Spleen (tissue), 11 donors: ENCODE measurements at regions not wholly inside any gene's neighbourhood (a gene's known extent, or its start where the extent isn't known, plus 50 kb on each side); places are given as distances from the start of the nearest gene placed in this dataset.

Experiments used
- DNase-seq: peaks from one replicate; pipeline ENCODE4 v3.0.0-alpha.2; 2020
- H3K27ac ChIP-seq, 8 donors: fragments of 200-600 bp; sonication (generic) in 7 of 8; 1 replicate in 4 of 8; 2 replicates in 4 of 8; pipeline versions ENCODE4 v1.5.0 to v1.8.0; 2016 to 2021; ENCODE audit warnings: inconsistent platforms in 4 of 8, mild to moderate bottlenecking in 4 of 8, moderate library complexity in 1 of 8
- H3K27me3 ChIP-seq, 7 donors: fragments of 200-600 bp; sonication (generic) in 6 of 7; replicated peaks in 1 of 7; 1 replicate in 4 of 7; 2 replicates in 3 of 7; pipeline versions ENCODE4 v1.5.0 to v1.8.0; 2016 to 2021; ENCODE audit warnings: inconsistent platforms in 3 of 7, mild to moderate bottlenecking in 1 of 7
- H3K36me3 ChIP-seq, 6 donors: fragments of 200-600 bp; sonication (generic) in 5 of 6; 1 replicate in 4 of 6; 2 replicates in 2 of 6; pipeline versions ENCODE4 v1.5.0 to v1.8.0; 2016 to 2021; ENCODE audit warnings: inconsistent platforms in 2 of 6
- H3K4me1 ChIP-seq, 6 donors: fragments of 200-600 bp; sonication (generic) in 5 of 6; 1 replicate in 3 of 6; 2 replicates in 3 of 6; pipeline versions ENCODE4 v1.5.0 to v1.8.0; 2016 to 2021; ENCODE audit warnings: inconsistent platforms in 3 of 6
- H3K4me3 ChIP-seq, 8 donors: fragments of 200-600 bp; sonication (generic) in 7 of 8; 1 replicate in 4 of 8; 2 replicates in 4 of 8; pipeline versions ENCODE4 v1.5.0 to v1.8.0; 2016 to 2021; ENCODE audit warnings: inconsistent platforms in 4 of 8, mild to moderate bottlenecking in 4 of 8, moderate library complexity in 2 of 8
- H3K9me3 ChIP-seq, 8 donors: fragments of 200-600 bp; sonication (generic) in 7 of 8; 1 replicate in 4 of 8; 2 replicates in 4 of 8; pipeline versions ENCODE4 v1.5.0 to v1.8.0; 2016 to 2021; ENCODE audit warnings: inconsistent platforms in 4 of 8
- CTCF ChIP-seq, 11 experiments: fragments of 200-600 bp in 7 of 11; fragments of 450-650 bp in 4 of 11; sonication (generic) in 4 of 11; IDR thresholded peaks in 8 of 11; conservative IDR thresholded peaks in 3 of 11; 1 replicate in 7 of 11; 2 replicates in 4 of 11; pipeline versions ENCODE4 v1.4.0 to v1.8.0; 2016 to 2021; ENCODE audit warnings: antibody characterized with exemption in 11 of 11, inconsistent platforms in 4 of 11, mild to moderate bottlenecking in 1 of 11
- POLR2A ChIP-seq, 3 donors: fragments of 450-650 bp; IDR thresholded peaks; one replicate each; pipeline ENCODE4 v1.5.1; 2017; ENCODE audit warnings: antibody characterized with exemption in 3 of 3, mild to moderate bottlenecking in 1 of 3
- POLR2AphosphoS5 ChIP-seq, 3 donors: sonication (generic); formaldehyde crosslinking; IDR thresholded peaks; one replicate each; pipeline ENCODE4 v1.5.1; 2017; ENCODE audit warnings: antibody characterized with exemption in 3 of 3
- WGBS, 5 donors: extraction: QIAGEN DNeasy Blood & Tissue Kit in 3 of 5; methylation state at CpG; one replicate each; pipeline versions ENCODE4 v1.1.5 to v1.1.7; 2013 to 2018; 5-methylcytosine and 5-hydroxymethylcytosine counted together
- intact Hi-C: fragments of 100-400 bp; cut with DNase I; formaldehyde crosslinking; loops from one replicate; pipeline ENCODE4 v1.15.0; 2023; ENCODE audit warnings: low total_unique reads
- donor health status: healthy with polysubstance abuse.
- donor health status: DM: no; HTN: no; CAD: no; lungs with moderate emphysema.
- donor health status: DM: no; HTN: no; CAD: no.
- donor health status: Bipolar disorder and iron deficiency.
- donor health status: healthy.
- donor health status: DM: no; HTN: no; CAD: no.
- donor health status: DM: yes; HTN: yes; CAD: no.

GRCh38 chr21:28431022-28431421, 561.7 kb downstream of the LTN1 start:
- no peak for TF ChIP-seq CTCF (IDR thresholded peaks at IDR 0.05 in 8 of 11, conservative IDR thresholded peaks at IDR 0.05 in 3 of 11)
- TF ChIP-seq POLR2AphosphoS5 (IDR thresholded peaks at IDR 0.05), result no peak
- TF ChIP-seq POLR2A (IDR thresholded peaks at IDR 0.05), result no peak
- intact Hi-C loops, result no loop called here
- Histone ChIP-seq H3K4me1 (no peaks in the 10 kb centered on the region), H3K36me3 (no peaks in the 10 kb centered on the region), H3K9me3 (no peaks in the 10 kb centered on the region), H3K27me3 (no peaks in the 10 kb centered on the region), H3K4me3 (no peak overlapping the region), H3K27ac (no peak overlapping the region)
- no peak for DNase-seq
- 90 to 99% (median 92%) methylated on average over 2 of the region's 2 CpGs for whole genome bisulfite sequencing, 5 donors

GRCh38 chr21:28429161-28429560, 563.5 kb downstream of the LTN1 start:
- no peak for TF ChIP-seq POLR2AphosphoS5 (IDR thresholded peaks at IDR 0.05)
- no peak for TF ChIP-seq CTCF (IDR thresholded peaks at IDR 0.05 in 8 of 11, conservative IDR thresholded peaks at IDR 0.05 in 3 of 11)
- no peak for TF ChIP-seq POLR2A (IDR thresholded peaks at IDR 0.05)
- DNase-seq, result no peak
- no peaks in the 10 kb centered on the region for H3K27me3 ChIP-seq
- WGBS, 5 donors, result 60 to 72% (median 68%) methylated on average over 2 of the region's 2 CpGs
- no peaks in the 10 kb centered on the region for H3K36me3 ChIP-seq
- no peak overlapping the region for H3K4me3 ChIP-seq
- H3K27ac ChIP-seq, result no peak overlapping the region
- intact Hi-C loops, result no loop called here
- no peaks in the 10 kb centered on the region for H3K4me1 ChIP-seq
- no peaks in the 10 kb centered on the region for H3K9me3 ChIP-seq

- DNase-seq, result no peak
- no peak for TF ChIP-seq POLR2AphosphoS5 (IDR thresholded peaks at IDR 0.05)
- TF ChIP-seq POLR2A (IDR thresholded peaks at IDR 0.05), result no peak
- no peak for TF ChIP-seq CTCF (IDR thresholded peaks at IDR 0.05 in 8 of 11, conservative IDR thresholded peaks at IDR 0.05 in 3 of 11)
- no peak overlapping the region for H3K4me3 ChIP-seq
- H3K27ac ChIP-seq, result no peak overlapping the region
- no peaks in the 10 kb centered on the region for H3K9me3 ChIP-seq
- 73 to 93% (median 87%) methylated on average over 1 of the region's 1 CpG for WGBS, 5 donors
- no peaks in the 10 kb centered on the region for H3K27me3 ChIP-seq
- H3K4me1 ChIP-seq, result no peaks in the 10 kb centered on the region
- no peaks in the 10 kb centered on the region for H3K36me3 ChIP-seq
- intact Hi-C loops, result no loop called here
Observed at GRCh38 chr21:28427394-28428022, 565.2 kb downstream of the LTN1 start.

- Histone ChIP-seq H3K4me1 (no peaks in the 10 kb centered on the region), H3K36me3 (no peaks in the 10 kb centered on the region), H3K4me3 (no peak overlapping the region), H3K9me3 (no peaks in the 10 kb centered on the region), H3K27me3 (no peaks in the 10 kb centered on the region), H3K27ac (no peak overlapping the region)
- intact Hi-C loops, result no loop called here
- TF ChIP-seq POLR2AphosphoS5 (IDR thresholded peaks at IDR 0.05) (no peak), CTCF (IDR thresholded peaks at IDR 0.05 in 8 of 11, conservative IDR thresholded peaks at IDR 0.05 in 3 of 11) (no peak), POLR2A (IDR thresholded peaks at IDR 0.05) (no peak)
- no peak for DNase-seq
Observed at GRCh38 chr21:28426545-28426944, 566.1 kb downstream of the LTN1 start.
